Lower leg skin (tissue), 4 donors: ENCODE measurements at regions not wholly inside any gene's neighbourhood (a gene's known extent, or its start where the extent isn't known, plus 50 kb on each side); places are given as distances from the start of the nearest gene placed in this dataset.
A peak's percentile ranks its signal among the peaks of the same experiment; 100 is the strongest.

Experiments used
- DNase-seq, 2 donors: peaks; one replicate each; pipeline ENCODE4 v3.0.0-alpha.2; 2019; ENCODE audit warnings: low spot score in 2 of 2
- H3K4me3 ChIP-seq: fragments of 200-600 bp; sonication (generic); 2 replicates; pipeline ENCODE4 v1.5.1; 2017; ENCODE audit warnings: mild to moderate bottlenecking, low read depth; ENCODE audit not compliant: poor library complexity, severe bottlenecking
- POLR2A ChIP-seq, 2 donors: fragments of 450-650 bp; IDR thresholded peaks; one replicate each; pipeline ENCODE4 v1.6.1; 2016 to 2017; ENCODE audit warnings: antibody characterized with exemption in 2 of 2, mild to moderate bottlenecking in 1 of 2, moderate library complexity in 1 of 2
- WGBS, 2 donors: methylation state at CpG; one replicate each; pipeline ENCODE4 v1.1.5; 2018; 5-methylcytosine and 5-hydroxymethylcytosine counted together
- intact Hi-C: fragments of 100-400 bp; cut with DNase I; formaldehyde crosslinking; loops from one replicate; pipeline ENCODE4 v1.15.0; 2023; ENCODE audit warnings: low total_unique reads
- TF ChIP-seq, protein P1 (sequence below), 3 donors: fragments of 450-650 bp; IDR thresholded peaks; one replicate each; pipeline ENCODE4 v1.5.1; 2016; ENCODE audit warnings: antibody characterized with exemption in 3 of 3, mild to moderate bottlenecking in 3 of 3, moderate library complexity in 2 of 3

GRCh38 chr22:47805394-47805935 lies 1043.0 kb downstream of the TBC1D22A start:
- whole genome bisulfite sequencing, 2 donors, result 89 to 96% methylated on average over 6 of the region's 6 CpGs
- intact Hi-C loops, result loop anchor here (10.0 kb wide), 1 partner anchor 131 kb away; no protein-coding TSS in a partner anchor
- DNase-seq, result peak in 1 of 2 donors; percentile 58
- TF ChIP-seq POLR2A (IDR thresholded peaks at IDR 0.05), result no peak
- TF ChIP-seq, protein P1, sequence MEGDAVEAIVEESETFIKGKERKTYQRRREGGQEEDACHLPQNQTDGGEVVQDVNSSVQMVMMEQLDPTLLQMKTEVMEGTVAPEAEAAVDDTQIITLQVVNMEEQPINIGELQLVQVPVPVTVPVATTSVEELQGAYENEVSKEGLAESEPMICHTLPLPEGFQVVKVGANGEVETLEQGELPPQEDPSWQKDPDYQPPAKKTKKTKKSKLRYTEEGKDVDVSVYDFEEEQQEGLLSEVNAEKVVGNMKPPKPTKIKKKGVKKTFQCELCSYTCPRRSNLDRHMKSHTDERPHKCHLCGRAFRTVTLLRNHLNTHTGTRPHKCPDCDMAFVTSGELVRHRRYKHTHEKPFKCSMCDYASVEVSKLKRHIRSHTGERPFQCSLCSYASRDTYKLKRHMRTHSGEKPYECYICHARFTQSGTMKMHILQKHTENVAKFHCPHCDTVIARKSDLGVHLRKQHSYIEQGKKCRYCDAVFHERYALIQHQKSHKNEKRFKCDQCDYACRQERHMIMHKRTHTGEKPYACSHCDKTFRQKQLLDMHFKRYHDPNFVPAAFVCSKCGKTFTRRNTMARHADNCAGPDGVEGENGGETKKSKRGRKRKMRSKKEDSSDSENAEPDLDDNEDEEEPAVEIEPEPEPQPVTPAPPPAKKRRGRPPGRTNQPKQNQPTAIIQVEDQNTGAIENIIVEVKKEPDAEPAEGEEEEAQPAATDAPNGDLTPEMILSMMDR (IDR thresholded peaks at IDR 0.05), result no peak
- no peak overlapping the region for H3K4me3 ChIP-seq

DNA sequence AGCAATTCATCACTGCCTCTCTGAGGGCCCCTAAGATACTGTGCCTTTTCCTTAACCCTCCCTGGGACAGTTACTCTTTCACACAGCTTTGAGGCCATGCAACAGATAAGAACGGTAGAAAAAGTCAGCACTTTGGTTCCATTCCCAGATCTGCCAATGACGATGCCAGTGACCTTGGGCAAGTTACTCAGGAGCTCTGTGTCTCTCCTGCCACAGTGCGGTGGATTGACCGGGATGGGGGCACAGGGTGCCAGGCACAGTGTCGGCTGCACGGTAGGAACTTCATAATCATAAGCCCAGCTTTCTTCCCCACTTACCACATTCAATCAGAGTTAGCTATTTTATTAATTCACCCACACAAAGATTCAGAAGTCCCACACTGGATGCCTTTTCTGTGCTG lies 1041.8 kb downstream of the TBC1D22A start:
- no peak for TF ChIP-seq POLR2A (IDR thresholded peaks at IDR 0.05)
- TF ChIP-seq, protein P1 (IDR thresholded peaks at IDR 0.05), result no peak
- peak in 1 of 2 donors; percentile 68 for DNase-seq
- WGBS, 2 donors, result 85 to 90% methylated on average over 6 of the region's 6 CpGs
- intact Hi-C loops, result loop anchor here (10.0 kb wide), 1 partner anchor 129 kb away; no protein-coding TSS in a partner anchor
- no peak overlapping the region for H3K4me3 ChIP-seq

DNA sequence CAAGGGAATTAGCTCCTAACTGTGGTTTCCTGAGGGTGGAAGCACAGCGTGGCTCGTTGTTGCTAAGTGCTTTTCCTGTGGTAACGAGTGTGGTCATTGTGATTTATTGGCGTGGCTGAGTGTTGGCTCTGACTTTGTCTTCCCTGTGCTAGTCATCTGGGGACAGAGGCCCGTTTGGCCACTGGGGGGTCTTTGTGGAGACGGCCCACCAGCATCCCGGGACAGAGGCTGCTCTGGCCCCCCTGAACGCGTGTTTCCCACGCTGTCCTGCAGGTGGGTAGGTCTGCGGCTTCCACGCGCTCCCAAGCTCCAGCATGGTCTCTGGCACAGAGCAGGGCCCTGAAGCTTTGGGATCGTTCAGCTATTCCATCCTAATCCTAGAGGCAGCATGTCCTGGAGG lies 1040.0 kb downstream of the TBC1D22A start:
- intact Hi-C loops, result loop anchor here (10.0 kb wide), 1 partner anchor 128 kb away; no protein-coding TSS in a partner anchor
- TF ChIP-seq POLR2A (IDR thresholded peaks at IDR 0.05), result no peak
- TF ChIP-seq, protein P1 (IDR thresholded peaks at IDR 0.05), result no peak
- 71 to 74% methylated on average over 9 to 14 of the region's 14 CpGs for WGBS, 2 donors
- peak in 1 of 2 donors; percentile 76 for DNase-seq
- no peak overlapping the region for H3K4me3 ChIP-seq

GRCh38 chr22:47801541-47802245 lies 1039.2 kb downstream of the TBC1D22A start:
- intact Hi-C loops, result loop anchor here (10.0 kb wide), 1 partner anchor 127 kb away; no protein-coding TSS in a partner anchor
- WGBS, 2 donors, result 84 to 93% methylated on average over 11 of the region's 11 CpGs
- TF ChIP-seq POLR2A (IDR thresholded peaks at IDR 0.05), result no peak
- TF ChIP-seq, protein P1 (IDR thresholded peaks at IDR 0.05), result no peak
- no peak overlapping the region for H3K4me3 ChIP-seq
- peak in 1 of 2 donors; percentile 83 for DNase-seq

GRCh38 chr22:47798229-47798628 lies 1035.8 kb downstream of the TBC1D22A start:
- DNase-seq, result peak in 1 of 2 donors; percentile 63
- no peak for TF ChIP-seq POLR2A (IDR thresholded peaks at IDR 0.05)
- TF ChIP-seq, protein P1 (IDR thresholded peaks at IDR 0.05), result no peak
- intact Hi-C loops, result no loop called here
- H3K4me3 ChIP-seq, result no peak overlapping the region
- WGBS, 2 donors, result 86 to 90% methylated on average over 4 of the region's 4 CpGs
